ENCODE measurements at regions not wholly inside any gene's neighbourhood (a gene's known extent, or its start where the extent isn't known, plus 50 kb on each side); places are given as distances from the start of the nearest gene placed in this dataset.

DNA sequence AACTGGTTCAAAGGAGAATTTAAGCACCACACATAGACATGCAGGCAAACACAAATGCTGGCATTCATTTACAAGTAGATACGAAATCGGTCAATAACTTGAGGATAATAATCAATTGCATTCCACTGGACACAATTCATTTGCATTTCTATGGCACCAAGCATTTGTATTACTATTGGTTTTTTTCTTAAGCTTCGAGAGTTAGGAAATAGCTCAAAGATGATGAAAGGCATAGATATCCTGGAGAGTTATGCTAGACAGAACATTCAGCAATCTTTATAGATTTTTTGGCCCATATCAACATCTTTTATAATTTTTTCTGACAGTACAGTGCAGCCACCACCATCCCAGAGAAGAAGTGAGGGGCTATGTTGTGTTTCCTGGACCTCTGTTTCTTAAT is 544.4 kb downstream of the MIAT start:
- TF ChIP-seq TAF1 (IDR thresholded peaks at IDR 0.05; ENCODE audit: borderline replicate concordance, insufficient read depth, low read length) (no peak), POLR2AphosphoS5 (IDR thresholded peaks at IDR 0.05; ENCODE audit: low read depth, low read length) (no peak), FOXP2 (optimal IDR thresholded peaks at IDR 0.05; ENCODE audit: borderline replicate concordance, extremely low read depth, extremely low read length, insufficient read depth) (no peak), SIN3A (IDR thresholded peaks at IDR 0.05; ENCODE audit: borderline replicate concordance, insufficient read depth, low read length) (no peak)
- TF ChIP-seq, protein P1, sequence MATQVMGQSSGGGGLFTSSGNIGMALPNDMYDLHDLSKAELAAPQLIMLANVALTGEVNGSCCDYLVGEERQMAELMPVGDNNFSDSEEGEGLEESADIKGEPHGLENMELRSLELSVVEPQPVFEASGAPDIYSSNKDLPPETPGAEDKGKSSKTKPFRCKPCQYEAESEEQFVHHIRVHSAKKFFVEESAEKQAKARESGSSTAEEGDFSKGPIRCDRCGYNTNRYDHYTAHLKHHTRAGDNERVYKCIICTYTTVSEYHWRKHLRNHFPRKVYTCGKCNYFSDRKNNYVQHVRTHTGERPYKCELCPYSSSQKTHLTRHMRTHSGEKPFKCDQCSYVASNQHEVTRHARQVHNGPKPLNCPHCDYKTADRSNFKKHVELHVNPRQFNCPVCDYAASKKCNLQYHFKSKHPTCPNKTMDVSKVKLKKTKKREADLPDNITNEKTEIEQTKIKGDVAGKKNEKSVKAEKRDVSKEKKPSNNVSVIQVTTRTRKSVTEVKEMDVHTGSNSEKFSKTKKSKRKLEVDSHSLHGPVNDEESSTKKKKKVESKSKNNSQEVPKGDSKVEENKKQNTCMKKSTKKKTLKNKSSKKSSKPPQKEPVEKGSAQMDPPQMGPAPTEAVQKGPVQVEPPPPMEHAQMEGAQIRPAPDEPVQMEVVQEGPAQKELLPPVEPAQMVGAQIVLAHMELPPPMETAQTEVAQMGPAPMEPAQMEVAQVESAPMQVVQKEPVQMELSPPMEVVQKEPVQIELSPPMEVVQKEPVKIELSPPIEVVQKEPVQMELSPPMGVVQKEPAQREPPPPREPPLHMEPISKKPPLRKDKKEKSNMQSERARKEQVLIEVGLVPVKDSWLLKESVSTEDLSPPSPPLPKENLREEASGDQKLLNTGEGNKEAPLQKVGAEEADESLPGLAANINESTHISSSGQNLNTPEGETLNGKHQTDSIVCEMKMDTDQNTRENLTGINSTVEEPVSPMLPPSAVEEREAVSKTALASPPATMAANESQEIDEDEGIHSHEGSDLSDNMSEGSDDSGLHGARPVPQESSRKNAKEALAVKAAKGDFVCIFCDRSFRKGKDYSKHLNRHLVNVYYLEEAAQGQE (IDR thresholded peaks at IDR 0.05; ENCODE audit: insufficient read depth in 1 of 2, low read depth in 2 of 2, low read length in 2 of 2) = no peak

GRCh38 chr22:27203276-27203660 is 545.9 kb downstream of the MIAT start:
- no peak for TF ChIP-seq POLR2AphosphoS5 (IDR thresholded peaks at IDR 0.05; ENCODE audit: low read depth, low read length)
- TF ChIP-seq FOXP2 (optimal IDR thresholded peaks at IDR 0.05; ENCODE audit: borderline replicate concordance, extremely low read depth, extremely low read length, insufficient read depth) = no peak

- TF ChIP-seq POLR2AphosphoS5 (IDR thresholded peaks at IDR 0.05; ENCODE audit: low read depth, low read length) (no peak), FOXP2 (optimal IDR thresholded peaks at IDR 0.05; ENCODE audit: borderline replicate concordance, extremely low read depth, extremely low read length, insufficient read depth) (no peak), SIN3A (IDR thresholded peaks at IDR 0.05; ENCODE audit: borderline replicate concordance, insufficient read depth, low read length) (no peak), TAF1 (IDR thresholded peaks at IDR 0.05; ENCODE audit: borderline replicate concordance, insufficient read depth, low read length) (no peak)
- TF ChIP-seq, protein P1 (IDR thresholded peaks at IDR 0.05; ENCODE audit: insufficient read depth in 1 of 2, low read depth in 2 of 2, low read length in 2 of 2) = no peak
Measured at GRCh38 chr22:27204280-27204679, 546.9 kb downstream of the MIAT start.

DNA sequence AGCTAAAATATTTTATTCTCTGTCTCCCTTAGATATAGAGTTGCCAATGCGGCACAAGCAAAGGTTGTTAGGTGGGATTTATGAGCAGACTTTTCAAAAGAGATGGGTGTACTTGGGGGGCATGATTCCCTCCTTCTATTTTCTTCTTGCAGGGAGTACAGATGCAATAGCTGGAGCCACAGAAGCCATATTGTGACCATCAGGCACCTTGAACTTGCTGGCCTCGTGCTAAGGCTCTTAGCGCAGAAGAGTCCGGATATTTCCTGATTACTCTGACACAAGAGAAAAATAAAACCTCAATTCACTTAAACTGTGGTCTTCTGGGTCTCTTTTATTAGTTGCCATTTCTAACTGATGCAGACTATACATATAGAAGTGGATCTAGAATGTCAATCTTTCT is 547.4 kb downstream of the MIAT start:
- no peak for TF ChIP-seq POLR2AphosphoS5 (IDR thresholded peaks at IDR 0.05; ENCODE audit: low read depth, low read length)
- TF ChIP-seq TAF1 (IDR thresholded peaks at IDR 0.05; ENCODE audit: borderline replicate concordance, insufficient read depth, low read length) = no peak
- TF ChIP-seq FOXP2 (optimal IDR thresholded peaks at IDR 0.05; ENCODE audit: borderline replicate concordance, extremely low read depth, extremely low read length, insufficient read depth) = no peak
- TF ChIP-seq, protein P1 (IDR thresholded peaks at IDR 0.05; ENCODE audit: insufficient read depth in 1 of 2, low read depth in 2 of 2, low read length in 2 of 2) = no peak

DNA sequence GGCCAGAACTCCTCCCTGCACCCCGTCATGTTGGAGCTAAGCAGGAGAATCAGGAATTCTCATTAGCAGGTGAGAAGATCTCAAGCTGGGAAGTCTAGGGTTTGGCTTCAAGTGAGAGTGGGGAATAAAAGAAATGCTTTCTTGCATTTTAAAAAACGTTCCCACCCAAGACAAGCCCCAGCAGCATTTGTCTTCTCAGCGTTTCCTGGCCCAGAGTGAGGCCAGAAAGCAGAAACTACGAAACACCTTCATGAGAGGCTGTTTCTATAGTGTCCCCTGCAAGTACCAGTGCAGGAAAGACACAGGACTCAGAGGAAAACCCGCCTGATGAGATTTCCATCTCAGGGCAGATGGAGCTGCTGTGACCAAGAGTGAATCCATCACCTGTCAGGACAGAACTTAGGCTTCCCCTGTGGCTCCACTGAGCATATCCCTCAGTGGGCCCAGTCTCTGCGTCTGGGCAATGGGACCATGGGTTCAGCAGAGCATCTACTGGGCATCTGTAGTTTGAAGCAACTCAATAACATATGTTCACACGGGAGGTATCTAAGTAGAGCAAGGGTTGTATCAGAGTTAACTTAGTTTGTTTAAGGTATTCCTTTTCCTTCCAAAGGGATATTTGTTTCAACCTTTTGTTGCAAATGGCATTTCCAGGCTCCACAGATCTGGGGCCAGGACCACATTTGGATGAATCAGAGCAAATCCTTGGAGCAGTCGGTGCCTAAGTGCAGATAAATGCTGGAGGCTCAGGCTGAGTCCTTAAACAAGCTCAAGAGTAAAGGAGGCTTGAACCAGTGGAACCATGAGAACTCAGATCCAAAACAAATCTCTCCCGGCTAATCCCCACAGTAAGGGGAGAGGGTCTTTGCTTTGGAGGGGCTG is 548.3 kb downstream of the MIAT start:
- TF ChIP-seq, protein P1 (IDR thresholded peaks at IDR 0.05; ENCODE audit: insufficient read depth in 1 of 2, low read depth in 2 of 2, low read length in 2 of 2) = no peak
- TF ChIP-seq POLR2AphosphoS5 (IDR thresholded peaks at IDR 0.05; ENCODE audit: low read depth, low read length) (no peak), TAF1 (IDR thresholded peaks at IDR 0.05; ENCODE audit: borderline replicate concordance, insufficient read depth, low read length) (no peak), FOXP2 (optimal IDR thresholded peaks at IDR 0.05; ENCODE audit: borderline replicate concordance, extremely low read depth, extremely low read length, insufficient read depth) (no peak), SIN3A (IDR thresholded peaks at IDR 0.05; ENCODE audit: borderline replicate concordance, insufficient read depth, low read length) (no peak)

All from PFSK-1 (cell line).